GM10266 (cell line): ENCODE measurements at regions not wholly inside any gene's neighbourhood (a gene's known extent, or its start where the extent isn't known, plus 50 kb on each side); places are given as distances from the start of the nearest gene placed in this dataset.

Experiments used
- DNase-seq: peaks from one replicate; pipeline ENCODE4 v3.0.0; 2012; ENCODE audit errors: extremely low spot score
- TF ChIP-seq, protein P1 (sequence below): IDR thresholded peaks from 2 replicates; pipeline ENCODE4 v1.5.1; 2012; ENCODE audit warnings: mild to moderate bottlenecking, low read depth; ENCODE audit not compliant: control insufficient read depth, insufficient read depth; ENCODE audit errors: missing control alignments

DNA sequence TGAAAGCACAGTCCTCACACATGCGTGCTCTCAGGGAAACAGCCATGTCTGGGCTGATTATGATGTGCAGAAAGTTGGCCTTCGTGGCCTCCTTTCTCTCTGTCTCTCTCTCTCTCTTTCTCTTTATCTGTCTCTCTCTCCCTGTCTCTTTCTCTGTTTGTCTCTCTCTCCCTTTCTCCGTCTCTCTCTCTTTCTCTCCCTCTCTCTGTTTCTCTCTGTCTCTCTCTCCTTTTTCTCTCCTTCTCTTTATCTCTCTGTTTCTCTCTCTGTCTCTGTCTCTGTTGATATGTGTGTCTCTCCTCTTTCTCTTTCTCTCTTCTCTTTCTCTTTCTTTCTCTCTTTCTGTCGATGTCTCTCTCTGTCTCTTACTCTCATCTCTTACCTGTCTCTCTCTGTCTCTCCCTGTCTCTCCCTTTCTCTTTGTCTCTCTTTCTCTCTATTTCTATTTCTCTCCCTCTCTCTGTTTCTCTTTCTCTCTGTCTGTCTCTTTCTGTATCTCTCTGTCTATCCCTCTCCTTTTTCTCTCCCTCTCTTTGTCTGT, 105.4 kb upstream of the MPP7 start:
- no peak for DNase-seq
- TF ChIP-seq, protein P1, sequence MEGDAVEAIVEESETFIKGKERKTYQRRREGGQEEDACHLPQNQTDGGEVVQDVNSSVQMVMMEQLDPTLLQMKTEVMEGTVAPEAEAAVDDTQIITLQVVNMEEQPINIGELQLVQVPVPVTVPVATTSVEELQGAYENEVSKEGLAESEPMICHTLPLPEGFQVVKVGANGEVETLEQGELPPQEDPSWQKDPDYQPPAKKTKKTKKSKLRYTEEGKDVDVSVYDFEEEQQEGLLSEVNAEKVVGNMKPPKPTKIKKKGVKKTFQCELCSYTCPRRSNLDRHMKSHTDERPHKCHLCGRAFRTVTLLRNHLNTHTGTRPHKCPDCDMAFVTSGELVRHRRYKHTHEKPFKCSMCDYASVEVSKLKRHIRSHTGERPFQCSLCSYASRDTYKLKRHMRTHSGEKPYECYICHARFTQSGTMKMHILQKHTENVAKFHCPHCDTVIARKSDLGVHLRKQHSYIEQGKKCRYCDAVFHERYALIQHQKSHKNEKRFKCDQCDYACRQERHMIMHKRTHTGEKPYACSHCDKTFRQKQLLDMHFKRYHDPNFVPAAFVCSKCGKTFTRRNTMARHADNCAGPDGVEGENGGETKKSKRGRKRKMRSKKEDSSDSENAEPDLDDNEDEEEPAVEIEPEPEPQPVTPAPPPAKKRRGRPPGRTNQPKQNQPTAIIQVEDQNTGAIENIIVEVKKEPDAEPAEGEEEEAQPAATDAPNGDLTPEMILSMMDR, result no peak

DNA sequence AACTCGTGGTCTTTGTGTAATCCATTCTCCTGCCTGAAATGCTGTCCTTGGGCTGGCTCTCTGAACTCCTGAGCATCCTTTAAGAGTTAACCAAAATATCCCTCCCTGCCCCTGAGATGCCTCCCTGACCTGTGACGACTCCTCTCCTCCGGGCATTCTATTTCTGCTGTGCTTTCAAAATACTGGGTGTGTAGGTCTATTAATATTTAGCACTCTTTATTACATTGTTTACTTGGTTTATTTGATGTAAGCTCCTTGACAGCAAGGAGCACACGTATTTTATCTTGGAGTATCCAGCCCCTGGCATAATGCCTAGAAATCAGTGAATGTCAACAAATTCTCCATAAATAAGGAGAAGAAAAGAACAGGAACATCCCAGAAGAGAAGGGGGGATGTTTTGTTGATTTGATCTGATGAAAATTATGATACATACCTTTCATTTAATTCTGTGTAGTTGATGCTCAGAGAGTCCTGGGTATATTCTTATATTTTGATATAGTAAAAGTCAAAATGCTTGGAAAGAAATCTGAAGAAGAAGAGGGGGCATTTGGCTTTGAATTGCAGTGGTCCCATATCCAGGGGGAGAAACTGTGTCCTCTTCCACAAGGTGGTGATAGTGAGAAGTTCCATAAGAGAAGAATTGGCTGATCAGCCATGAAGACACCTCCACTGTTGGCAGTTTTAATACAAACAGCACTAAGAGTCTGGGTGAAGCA, 107.7 kb upstream of the MPP7 start:
- no peak for DNase-seq
- TF ChIP-seq, protein P1, result peak; percentile 4

DNA sequence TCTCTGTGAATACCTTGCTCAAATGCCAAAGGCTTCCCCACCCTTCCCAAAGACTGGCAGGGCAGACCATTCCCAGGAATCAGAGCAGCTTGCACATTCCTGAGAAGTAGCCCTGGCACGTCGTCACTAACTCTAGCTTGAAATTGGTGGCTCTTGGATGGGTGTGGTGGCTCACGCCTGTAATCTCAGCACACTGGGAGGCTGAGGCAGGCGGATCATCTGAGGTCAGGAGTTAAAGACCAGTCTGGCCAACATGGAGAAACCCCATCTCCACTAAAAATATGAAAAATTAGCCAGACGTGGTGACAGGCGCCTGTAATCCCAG, 108.2 kb upstream of the MPP7 start:
- TF ChIP-seq, protein P1, result no peak
- no peak for DNase-seq

DNA sequence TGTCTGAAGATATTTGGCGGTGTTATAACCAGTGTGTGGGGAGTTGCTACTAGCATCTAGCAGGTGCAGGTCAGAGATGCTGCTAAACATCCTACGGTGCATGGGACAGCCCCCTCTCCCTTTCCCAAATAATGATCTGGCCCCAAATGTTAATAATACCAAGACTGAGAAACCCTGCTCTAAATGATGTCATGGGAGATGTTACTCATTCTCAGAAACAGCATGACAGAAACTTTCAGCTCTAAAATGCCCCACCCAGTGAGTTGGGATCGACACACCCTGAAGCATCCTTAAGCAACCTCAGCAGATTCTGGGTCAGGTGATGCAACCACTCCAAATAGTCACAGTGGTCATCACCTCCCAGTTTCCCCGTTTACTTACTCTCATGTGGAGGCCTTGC, 108.8 kb upstream of the MPP7 start:
- peak; percentile 12 for DNase-seq
- TF ChIP-seq, protein P1, result no peak

DNA sequence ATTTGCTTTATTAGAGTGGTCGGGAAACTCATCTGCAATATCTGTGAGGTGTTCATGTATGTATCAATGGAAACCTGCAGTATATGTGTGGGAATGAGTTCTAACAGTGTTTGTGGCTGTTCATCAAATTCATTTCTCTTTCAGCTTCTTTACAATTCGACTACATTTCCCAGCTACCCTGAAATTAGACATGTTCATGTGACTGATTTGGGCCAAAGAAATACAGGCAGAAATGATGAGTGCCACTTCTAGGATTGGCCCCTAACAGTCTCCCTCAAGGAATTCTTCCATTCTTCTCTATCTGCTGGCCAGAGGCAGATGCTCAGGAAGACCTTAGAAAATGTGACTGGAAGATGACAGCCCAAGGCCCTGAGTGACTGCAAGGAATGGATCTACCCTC, 114.8 kb upstream of the WAC start:
- TF ChIP-seq, protein P1, result no peak
- DNase-seq, result no peak

DNA sequence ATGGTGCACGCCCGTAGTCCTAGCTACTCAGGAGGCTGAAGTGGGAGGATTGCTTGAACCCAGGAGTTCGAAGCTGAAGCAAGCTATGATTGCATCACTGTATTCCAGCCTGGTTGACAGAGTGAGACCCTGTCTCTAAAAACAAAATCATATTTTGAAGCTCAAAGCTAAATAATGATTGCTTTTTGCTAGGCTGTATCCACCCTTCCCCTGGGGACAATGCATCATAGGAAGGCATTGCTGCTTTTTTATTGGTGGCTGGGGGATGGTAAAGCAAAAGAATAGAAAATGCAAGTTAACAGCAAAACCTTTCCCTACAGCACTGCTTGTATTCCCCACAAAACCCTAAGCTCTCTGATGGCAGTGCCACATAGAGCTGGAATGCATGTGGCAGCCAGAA, 107.5 kb upstream of the WAC start:
- TF ChIP-seq, protein P1, result no peak
- no peak for DNase-seq

DNA sequence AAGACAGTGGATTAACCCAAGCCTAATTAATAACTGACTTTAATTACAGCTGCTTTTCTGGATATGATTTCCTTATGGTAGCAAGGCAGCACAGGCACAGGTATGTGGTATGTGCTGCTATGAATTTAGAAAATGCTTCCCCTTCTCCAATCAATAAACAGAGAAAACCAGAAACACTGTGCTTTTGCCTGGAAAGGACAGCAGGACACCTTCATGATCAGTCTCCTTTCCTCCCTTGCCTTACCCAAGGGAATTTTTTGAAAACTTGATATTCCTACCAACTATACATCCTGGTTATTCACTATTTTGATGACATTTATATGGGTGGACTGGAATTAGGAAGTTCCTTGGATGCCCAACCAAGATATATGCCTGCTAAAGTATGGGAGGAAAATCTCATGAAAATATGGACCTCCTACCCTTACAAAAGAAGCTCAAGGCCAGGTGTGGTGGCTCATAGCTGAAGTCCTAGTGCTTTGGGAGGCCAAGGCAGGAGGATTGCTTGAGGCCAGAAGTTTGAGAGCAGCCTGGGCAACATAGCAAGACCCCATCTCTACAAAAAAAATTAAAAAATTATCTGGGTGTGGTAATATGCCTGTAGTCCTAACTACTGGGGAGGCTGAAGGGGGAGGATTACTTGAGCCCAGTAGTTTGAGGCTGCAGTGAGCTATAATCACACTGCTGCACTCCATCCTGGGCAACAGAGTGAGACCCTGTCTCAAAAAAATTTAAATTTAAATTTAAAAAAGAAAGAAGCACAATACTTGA, 106.3 kb upstream of the WAC start:
- TF ChIP-seq, protein P1, result no peak
- DNase-seq, result no peak
